DOHH2 (cell line): ENCODE measurements at regions not wholly inside any gene's neighbourhood (a gene's known extent, or its start where the extent isn't known, plus 50 kb on each side); places are given as distances from the start of the nearest gene placed in this dataset.

Experiments
- CTCF ChIP-seq: fragments of 200-600 bp; sonication (generic); IDR thresholded peaks from one replicate; pipeline ENCODE4 v1.5.1; 2014; ENCODE audit warnings: antibody characterized with exemption, mild to moderate bottlenecking, low read depth, low read length; ENCODE audit not compliant: poor library complexity, severe bottlenecking
- EZH2phosphoT487 ChIP-seq: fragments of 200-600 bp; sonication (generic); IDR thresholded peaks from 2 replicates; pipeline ENCODE4 v1.6.1; 2017; ENCODE audit warnings: borderline replicate concordance, mild to moderate bottlenecking, antibody characterized with exemption, low read length, moderate library complexity, mixed read lengths

GRCh38 chr2:45255563-45255962 is 246.3 kb upstream of the SIX2 start:
- TF ChIP-seq CTCF (no peak), EZH2phosphoT487 (no peak)
